Eye (tissue), 1 donor: ENCODE measurements at regions not wholly inside any gene's neighbourhood (a gene's known extent, or its start where the extent isn't known, plus 50 kb on each side); places are given as distances from the start of the nearest gene placed in this dataset.

Experiments
- DNase-seq: peaks from one replicate; pipeline ENCODE4 v3.0.0-alpha.2; 2015

- no peak for DNase-seq
Measured at GRCh38 chr3:78004571-78004970, 964.7 kb downstream of the ROBO2 start.

GRCh38 chr3:78013653-78014052 lies 973.8 kb downstream of the ROBO2 start:
- DNase-seq, result no peak

- no peak for DNase-seq
Measured at GRCh38 chr3:78015856-78016255, 976.0 kb downstream of the ROBO2 start.

GRCh38 chr3:78021710-78022109 lies 981.8 kb downstream of the ROBO2 start:
- DNase-seq, result no peak

GRCh38 chr3:78022232-78022631 lies 982.3 kb downstream of the ROBO2 start:
- DNase-seq, result no peak

- no peak for DNase-seq
Measured at GRCh38 chr3:78023257-78023656, 983.4 kb downstream of the ROBO2 start.

- DNase-seq, result no peak
Measured at GRCh38 chr3:78025916-78026315, 986.0 kb downstream of the ROBO2 start.

- DNase-seq, result no peak
Measured at GRCh38 chr3:78026318-78026828, 986.5 kb downstream of the ROBO2 start.

- DNase-seq, result no peak
Measured at GRCh38 chr3:78029775-78030174, 989.9 kb downstream of the ROBO2 start.

GRCh38 chr3:78035131-78035641 lies 995.3 kb downstream of the ROBO2 start:
- peak; percentile 47 for DNase-seq

- DNase-seq, result no peak
Measured at GRCh38 chr3:78041486-78041885, 1001.6 kb downstream of the ROBO2 start.

GRCh38 chr3:78046566-78046965 lies 1006.7 kb downstream of the ROBO2 start:
- no peak for DNase-seq

- DNase-seq, result no peak
Measured at GRCh38 chr3:78048698-78049097, 1008.8 kb downstream of the ROBO2 start.

GRCh38 chr3:78049521-78049920 lies 1009.6 kb downstream of the ROBO2 start:
- DNase-seq, result no peak

- no peak for DNase-seq
Measured at GRCh38 chr3:78050276-78051065, 1010.6 kb downstream of the ROBO2 start.

GRCh38 chr3:78052746-78053145 lies 1012.8 kb downstream of the ROBO2 start:
- no peak for DNase-seq

- DNase-seq, result no peak
Measured at GRCh38 chr3:78066287-78066686, 1026.4 kb downstream of the ROBO2 start.

- DNase-seq, result no peak
Measured at GRCh38 chr3:78070188-78070587, 1030.3 kb downstream of the ROBO2 start.

GRCh38 chr3:78076379-78076778 lies 1036.5 kb downstream of the ROBO2 start:
- DNase-seq, result no peak

GRCh38 chr3:78077178-78077577 lies 1037.3 kb downstream of the ROBO2 start:
- DNase-seq, result no peak

- DNase-seq, result no peak
Measured at GRCh38 chr3:78077842-78078241, 1037.9 kb downstream of the ROBO2 start.

GRCh38 chr3:78079514-78079913 lies 1039.6 kb downstream of the ROBO2 start:
- no peak for DNase-seq

GRCh38 chr3:78086150-78086549 lies 1046.3 kb downstream of the ROBO2 start:
- no peak for DNase-seq

GRCh38 chr3:78087134-78087533 lies 1047.2 kb downstream of the ROBO2 start:
- no peak for DNase-seq

- DNase-seq, result no peak
Measured at GRCh38 chr3:78088006-78088405, 1048.1 kb downstream of the ROBO2 start.
